IMR-90 (cell line): ENCODE measurements at regions not wholly inside any gene's neighbourhood (a gene's known extent, or its start where the extent isn't known, plus 50 kb on each side); places are given as distances from the start of the nearest gene placed in this dataset.

Experiments
- ATAC-seq: fragments of 200-7000 bp; cut with Tn5 transposase; 2 replicates; pipeline ENCODE4 v1.9.1; 2020; ENCODE audit warnings: low read depth, mild to moderate bottlenecking, moderate library complexity
- BruUV-seq: library from RNA; stranded (reverse); fragments of 400-500 nt; replicated peaks from 2 replicates; lab custom pipeline; 2021; lab: Mats Ljungman, UMichigan
- CTCF ChIA-PET: fragments of 300-600 bp; formaldehyde crosslinking; extraction: SDS; loops from one replicate; lab custom pipeline; 2021; ENCODE audit warnings: antibody characterized with exemption; lab: Yijun Ruan, JAX
- POLR2A ChIA-PET: fragments of 300-600 bp; sonication (Branson Sonifier 250); formaldehyde crosslinking; loops from one replicate; lab custom pipeline; 2022; ENCODE audit warnings: antibody characterized with exemption; ENCODE audit not compliant: unreplicated experiment; lab: Charles Lee
- DNase-seq: peaks from one replicate; pipeline ENCODE4 v3.0.0; 2013
- H2AFZ ChIP-seq: replicated peaks from 2 replicates; pipeline ENCODE3; 2013; ENCODE audit warnings: low read length, mild to moderate bottlenecking; ENCODE audit not compliant: poor library complexity
- H2AK5ac ChIP-seq: 2 replicates; pipeline ENCODE4 v1.6.1; 2013; ENCODE audit warnings: low read depth, low read length, inconsistent platforms
- H2AK9ac ChIP-seq: replicated peaks from 2 replicates; pipeline ENCODE3; 2013; ENCODE audit warnings: mild to moderate bottlenecking, low read depth, low read length, moderate library complexity; ENCODE audit not compliant: poor library complexity
- H2BK120ac ChIP-seq: 2 replicates; pipeline ENCODE4 v1.6.1; 2013; ENCODE audit warnings: low read depth, low read length, inconsistent platforms
- H2BK15ac ChIP-seq: 3 replicates; pipeline ENCODE4 v1.6.1; 2013; ENCODE audit warnings: low read depth, low read length, inconsistent platforms
- H2BK20ac ChIP-seq: 2 replicates; pipeline ENCODE4 v1.6.1; 2013; ENCODE audit warnings: low read depth, mild to moderate bottlenecking, inconsistent platforms, low read length, moderate library complexity
- H2BK5ac ChIP-seq: 2 replicates; pipeline ENCODE4 v1.6.1; 2013; ENCODE audit warnings: mild to moderate bottlenecking, low read depth, low read length, inconsistent platforms; ENCODE audit not compliant: poor library complexity, severe bottlenecking
- H3K14ac ChIP-seq: replicated peaks from 2 replicates; pipeline ENCODE4 v1.6.1; 2013; ENCODE audit warnings: low read depth, low read length, inconsistent platforms
- H3K18ac ChIP-seq: 2 replicates; pipeline ENCODE4 v1.6.1; 2013; ENCODE audit warnings: low read depth, low read length, control low read depth
- H3K23ac ChIP-seq: 2 replicates; pipeline ENCODE4 v1.6.1; 2013; ENCODE audit warnings: low read depth, low read length, inconsistent platforms
- H3K27ac ChIP-seq: 2 replicates; pipeline ENCODE4 v1.5.1; 2013; ENCODE audit warnings: mild to moderate bottlenecking, control low read depth, low read length; ENCODE audit not compliant: insufficient read depth
- H3K27me3 ChIP-seq: 2 replicates; pipeline ENCODE4 v1.6.1; 2013; ENCODE audit warnings: low read length; ENCODE audit not compliant: control insufficient read depth, insufficient read depth
- H3K36me3 ChIP-seq: 2 replicates; pipeline ENCODE4 v1.6.1; 2013; ENCODE audit warnings: low read length, mixed read lengths; ENCODE audit not compliant: control insufficient read depth, insufficient read depth
- H3K4ac ChIP-seq: 2 replicates; pipeline ENCODE4 v1.6.1; 2013; ENCODE audit warnings: low read depth, low read length, inconsistent platforms
- H3K4me1 ChIP-seq: 2 replicates; pipeline ENCODE4 v1.6.1; 2013; ENCODE audit warnings: low read length, mixed read lengths; ENCODE audit not compliant: control insufficient read depth, insufficient read depth
- H3K4me2 ChIP-seq: 2 replicates; pipeline ENCODE4 v1.6.1; 2013; ENCODE audit warnings: low read depth, mild to moderate bottlenecking, control low read depth, low read length, moderate library complexity
- H3K4me3 ChIP-seq: 2 replicates; pipeline ENCODE4 v1.5.1; 2013; ENCODE audit warnings: low read depth, mild to moderate bottlenecking, control low read depth, low read length, moderate library complexity; ENCODE audit not compliant: insufficient read depth
- H3K56ac ChIP-seq: 2 replicates; pipeline ENCODE4 v1.6.1; 2013; ENCODE audit warnings: low read length, inconsistent platforms; ENCODE audit not compliant: insufficient read depth; ENCODE audit errors: extremely low read depth
- H3K79me1 ChIP-seq, 2 experiments: 2 replicates each; pipeline ENCODE4 v1.6.1; 2013; ENCODE audit warnings: low read length in 2 of 2, inconsistent platforms in 1 of 2, low read depth in 1 of 2
- H3K9ac ChIP-seq: 2 replicates; pipeline ENCODE4 v1.6.1; 2013; ENCODE audit warnings: low read depth, low read length, control low read depth
- H3K9me1 ChIP-seq: 2 replicates; pipeline ENCODE4 v1.6.1; 2013; ENCODE audit warnings: low read length, inconsistent platforms; ENCODE audit not compliant: insufficient read depth
- H3K9me3 ChIP-seq: 2 replicates; pipeline ENCODE4 v1.6.1; 2013; ENCODE audit warnings: low read length; ENCODE audit not compliant: control insufficient read depth, insufficient read depth
- H4K20me1 ChIP-seq: 2 replicates; pipeline ENCODE4 v1.6.1; 2013; ENCODE audit warnings: low read length, inconsistent platforms; ENCODE audit not compliant: insufficient read depth
- H4K5ac ChIP-seq: 2 replicates; pipeline ENCODE4 v1.6.1; 2013; ENCODE audit warnings: mild to moderate bottlenecking, low read depth, low read length, control low read depth
- H4K8ac ChIP-seq, 2 experiments: 2 replicates each; pipeline ENCODE4 v1.6.1; 2013; ENCODE audit warnings: low read depth in 2 of 2, low read length in 2 of 2, control low read depth in 1 of 2, inconsistent platforms in 1 of 2
- H4K91ac ChIP-seq: 2 replicates; pipeline ENCODE4 v1.6.1; 2013; ENCODE audit warnings: low read depth, low read length, inconsistent platforms; ENCODE audit not compliant: insufficient read depth
- CEBPB ChIP-seq: IDR thresholded peaks from 2 replicates; pipeline ENCODE4 v1.6.1; 2012; ENCODE audit warnings: low read depth, low read length, improper control_type of control experiment
- CHD1 ChIP-seq: IDR thresholded peaks from 2 replicates; pipeline ENCODE4 v1.6.1; 2012; ENCODE audit warnings: low read depth, low read length, improper control_type of control experiment
- FOS ChIP-seq: fragments of 150-350 bp; IDR thresholded peaks from 2 replicates; pipeline ENCODE4 v1.6.1; 2016; ENCODE audit warnings: low read depth, low read length
- MAFK ChIP-seq: IDR thresholded peaks from 2 replicates; pipeline ENCODE4 v1.6.1; 2012; ENCODE audit warnings: low read depth, low read length, improper control_type of control experiment
- MAZ ChIP-seq: IDR thresholded peaks from 2 replicates; pipeline ENCODE4 v1.6.1; 2012; ENCODE audit warnings: low read depth, mild to moderate bottlenecking, low read length, improper control_type of control experiment, moderate library complexity, borderline replicate concordance
- MXI1 ChIP-seq: IDR thresholded peaks from 2 replicates; pipeline ENCODE4 v1.6.1; 2012; ENCODE audit warnings: low read depth, mild to moderate bottlenecking, low read length, moderate library complexity, borderline replicate concordance
- NFE2L2 ChIP-seq: fragments of 150-350 bp; IDR thresholded peaks from 2 replicates; pipeline ENCODE4 v1.6.1; 2016; ENCODE audit warnings: low read depth, mild to moderate bottlenecking, low read length
- POLR2A ChIP-seq: IDR thresholded peaks from 2 replicates; pipeline ENCODE4 v1.6.1; 2012; ENCODE audit warnings: mild to moderate bottlenecking, low read depth, low read length
- RAD21 ChIP-seq: IDR thresholded peaks from 2 replicates; pipeline ENCODE4 v1.6.1; 2012; ENCODE audit warnings: low read length, improper control_type of control experiment
- RCOR1 ChIP-seq: IDR thresholded peaks from 2 replicates; pipeline ENCODE4 v1.6.1; 2012; ENCODE audit warnings: mild to moderate bottlenecking, low read length, improper control_type of control experiment; ENCODE audit not compliant: insufficient replicate concordance
- RFX5 ChIP-seq: IDR thresholded peaks from 2 replicates; pipeline ENCODE4 v1.8.0; 2012; ENCODE audit warnings: low read depth, mild to moderate bottlenecking, low read length, moderate library complexity
- SMC3 ChIP-seq: fragments of 150-350 bp; IDR thresholded peaks from 2 replicates; pipeline ENCODE4 v1.6.1; 2016; ENCODE audit warnings: low read depth, mild to moderate bottlenecking, antibody characterized with exemption, low read length, moderate library complexity
- WGBS, 2 experiments: methylation state at CpG; one replicate each; pipeline versions ENCODE4 v1.1.5 to v1.1.7; 2013; ENCODE audit warnings: missing lambda C conversion rate in 2 of 2; ENCODE audit not compliant: insufficient read length in 1 of 2; ENCODE audit errors: extremely low coverage in 2 of 2; 5-methylcytosine and 5-hydroxymethylcytosine counted together
- dilution Hi-C: fragments of 300-500 bp; cut with HindIII; formaldehyde crosslinking; loops from one replicate; pipeline ENCODE4 v1.14.3; 2018; ENCODE audit warnings: low sequenced_read_pairs; ENCODE audit not compliant: unreplicated experiment
- in situ Hi-C: fragments of 300-500 bp; cut with MboI; formaldehyde crosslinking; loops from 3 replicates; pipeline ENCODE4 v1.14.3; 2019; ENCODE audit warnings: low sequenced_read_pairs, inconsistent platforms, mixed read lengths
- intact Hi-C: fragments of 100-400 bp; cut with micrococcal nuclease; formaldehyde crosslinking; loops from 2 replicates; pipeline ENCODE4 v1.10.0; 2022
- TF ChIP-seq, protein P1 (sequence below): fragments of 150-350 bp; IDR thresholded peaks from 2 replicates; pipeline ENCODE4 v1.6.1; 2017; ENCODE audit warnings: mild to moderate bottlenecking, antibody characterized with exemption, low read length, low read depth
- TF ChIP-seq, protein P2 (sequence below): fragments of 150-350 bp; IDR thresholded peaks from 2 replicates; pipeline ENCODE4 v1.6.1; 2016; ENCODE audit warnings: low read depth, mild to moderate bottlenecking, low read length, moderate library complexity, borderline replicate concordance
- TF ChIP-seq, protein P3 (sequence below): conservative IDR thresholded peaks from 2 replicates; pipeline ENCODE4 v1.5.1; 2012; ENCODE audit warnings: mild to moderate bottlenecking, low read depth, low read length, improper control_type of control experiment

DNA sequence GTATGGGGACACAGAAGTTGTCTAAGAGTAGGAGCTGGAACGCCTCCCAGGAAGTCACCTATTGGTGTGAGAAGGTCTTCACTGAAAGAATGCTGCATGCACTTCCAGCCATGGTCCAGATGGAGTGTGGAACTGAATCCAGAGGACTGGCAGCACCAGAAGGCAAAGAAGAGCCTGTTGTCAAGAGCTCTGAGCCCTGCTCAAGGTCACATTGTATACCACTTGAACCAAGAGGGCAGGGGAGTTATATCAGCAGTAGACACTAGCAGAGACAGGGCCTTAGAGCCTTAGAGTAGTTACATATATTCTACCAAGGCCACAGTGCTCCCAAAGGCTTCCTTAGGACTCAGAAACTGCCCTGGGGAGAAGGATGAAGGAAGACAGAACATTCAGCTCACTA is 130.8 kb upstream of the POC5 start:
- dilution Hi-C loops (no loop called here), in situ Hi-C loops (no loop called here), intact Hi-C loops (no loop called here)
- Histone ChIP-seq H2AK5ac (no peak overlapping the region), H2BK20ac (no peak overlapping the region), H3K79me1 (no peaks in the 10 kb centered on the region), H3K36me3 (no peaks in the 10 kb centered on the region), H3K4me1 (no peaks in the 10 kb centered on the region), H3K18ac (no peak overlapping the region), H3K9me1 (no peaks in the 10 kb centered on the region), H4K20me1 (no peaks in the 10 kb centered on the region), H3K27me3 (no peaks in the 10 kb centered on the region), H3K4me2 (no peak overlapping the region), H2AK9ac (no peak overlapping the region), H3K4me3 (no peak overlapping the region), H3K9me3 (peaks cover 5% of the 10 kb centered on the region; the same call in 1 of the 2 replicates), H4K8ac (no peak overlapping the region), H3K27ac (no peak overlapping the region), H3K4ac (no peak overlapping the region), H3K23ac (no peak overlapping the region), H2BK5ac (no peak overlapping the region), H4K91ac (no peak overlapping the region), H2AFZ (no peak overlapping the region), H4K5ac (no peak overlapping the region), H2BK15ac (no peak overlapping the region), H3K9ac (no peak overlapping the region), H3K14ac (no peak overlapping the region), H3K56ac (no peak overlapping the region), H2BK120ac (no peak overlapping the region)
- DNase-seq (no peak), ATAC-seq (no peak)
- TF ChIP-seq, protein P1, sequence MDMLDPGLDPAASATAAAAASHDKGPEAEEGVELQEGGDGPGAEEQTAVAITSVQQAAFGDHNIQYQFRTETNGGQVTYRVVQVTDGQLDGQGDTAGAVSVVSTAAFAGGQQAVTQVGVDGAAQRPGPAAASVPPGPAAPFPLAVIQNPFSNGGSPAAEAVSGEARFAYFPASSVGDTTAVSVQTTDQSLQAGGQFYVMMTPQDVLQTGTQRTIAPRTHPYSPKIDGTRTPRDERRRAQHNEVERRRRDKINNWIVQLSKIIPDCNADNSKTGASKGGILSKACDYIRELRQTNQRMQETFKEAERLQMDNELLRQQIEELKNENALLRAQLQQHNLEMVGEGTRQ: no peak
- TF ChIP-seq MXI1 (no peak), MAZ (no peak), CEBPB (no peak), RCOR1 (no peak), MAFK (no peak), POLR2A (no peak), RFX5 (no peak), SMC3 (no peak), RAD21 (no peak), NFE2L2 (no peak), FOS (no peak), CHD1 (no peak)
- TF ChIP-seq, protein P2, sequence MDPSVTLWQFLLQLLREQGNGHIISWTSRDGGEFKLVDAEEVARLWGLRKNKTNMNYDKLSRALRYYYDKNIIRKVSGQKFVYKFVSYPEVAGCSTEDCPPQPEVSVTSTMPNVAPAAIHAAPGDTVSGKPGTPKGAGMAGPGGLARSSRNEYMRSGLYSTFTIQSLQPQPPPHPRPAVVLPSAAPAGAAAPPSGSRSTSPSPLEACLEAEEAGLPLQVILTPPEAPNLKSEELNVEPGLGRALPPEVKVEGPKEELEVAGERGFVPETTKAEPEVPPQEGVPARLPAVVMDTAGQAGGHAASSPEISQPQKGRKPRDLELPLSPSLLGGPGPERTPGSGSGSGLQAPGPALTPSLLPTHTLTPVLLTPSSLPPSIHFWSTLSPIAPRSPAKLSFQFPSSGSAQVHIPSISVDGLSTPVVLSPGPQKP: no peak
- TF ChIP-seq, protein P3, sequence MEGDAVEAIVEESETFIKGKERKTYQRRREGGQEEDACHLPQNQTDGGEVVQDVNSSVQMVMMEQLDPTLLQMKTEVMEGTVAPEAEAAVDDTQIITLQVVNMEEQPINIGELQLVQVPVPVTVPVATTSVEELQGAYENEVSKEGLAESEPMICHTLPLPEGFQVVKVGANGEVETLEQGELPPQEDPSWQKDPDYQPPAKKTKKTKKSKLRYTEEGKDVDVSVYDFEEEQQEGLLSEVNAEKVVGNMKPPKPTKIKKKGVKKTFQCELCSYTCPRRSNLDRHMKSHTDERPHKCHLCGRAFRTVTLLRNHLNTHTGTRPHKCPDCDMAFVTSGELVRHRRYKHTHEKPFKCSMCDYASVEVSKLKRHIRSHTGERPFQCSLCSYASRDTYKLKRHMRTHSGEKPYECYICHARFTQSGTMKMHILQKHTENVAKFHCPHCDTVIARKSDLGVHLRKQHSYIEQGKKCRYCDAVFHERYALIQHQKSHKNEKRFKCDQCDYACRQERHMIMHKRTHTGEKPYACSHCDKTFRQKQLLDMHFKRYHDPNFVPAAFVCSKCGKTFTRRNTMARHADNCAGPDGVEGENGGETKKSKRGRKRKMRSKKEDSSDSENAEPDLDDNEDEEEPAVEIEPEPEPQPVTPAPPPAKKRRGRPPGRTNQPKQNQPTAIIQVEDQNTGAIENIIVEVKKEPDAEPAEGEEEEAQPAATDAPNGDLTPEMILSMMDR: no peak
- CTCF ChIA-PET: no interaction called here
- no TSS peak for BruUV-seq
- 0% methylated on average over 1 of the region's 1 CpG; no CpG with 5 or more reads in 1 of the 2 experiments for WGBS, 2 experiments
- POLR2A ChIA-PET: no interaction called here
